ENCODE measurements at regions not wholly inside any gene's neighbourhood (a gene's known extent, or its start where the extent isn't known, plus 50 kb on each side); places are given as distances from the start of the nearest gene placed in this dataset.

DNA sequence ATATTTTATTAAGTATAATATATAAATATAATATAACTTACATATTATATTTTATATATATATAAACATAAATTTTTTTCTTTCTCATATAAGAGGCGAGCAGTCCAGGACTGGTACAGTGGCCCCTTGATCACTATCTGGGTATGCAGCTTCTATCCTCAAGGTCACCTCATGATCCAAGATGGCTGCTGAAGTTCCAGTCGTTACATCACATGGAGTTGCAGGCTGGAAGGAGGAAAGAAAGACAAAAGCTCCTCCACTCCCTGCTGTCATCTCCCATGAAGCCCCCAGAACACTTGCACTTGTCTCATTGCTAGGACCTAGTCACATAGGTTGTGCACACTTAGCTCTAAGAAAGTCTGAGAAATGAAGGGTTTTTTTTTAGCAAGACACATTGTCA lies 145.1 kb upstream of the SLC1A4 start:
- no peak for TF ChIP-seq POLR2A (IDR thresholded peaks at IDR 0.05)
- TF ChIP-seq, protein P1, sequence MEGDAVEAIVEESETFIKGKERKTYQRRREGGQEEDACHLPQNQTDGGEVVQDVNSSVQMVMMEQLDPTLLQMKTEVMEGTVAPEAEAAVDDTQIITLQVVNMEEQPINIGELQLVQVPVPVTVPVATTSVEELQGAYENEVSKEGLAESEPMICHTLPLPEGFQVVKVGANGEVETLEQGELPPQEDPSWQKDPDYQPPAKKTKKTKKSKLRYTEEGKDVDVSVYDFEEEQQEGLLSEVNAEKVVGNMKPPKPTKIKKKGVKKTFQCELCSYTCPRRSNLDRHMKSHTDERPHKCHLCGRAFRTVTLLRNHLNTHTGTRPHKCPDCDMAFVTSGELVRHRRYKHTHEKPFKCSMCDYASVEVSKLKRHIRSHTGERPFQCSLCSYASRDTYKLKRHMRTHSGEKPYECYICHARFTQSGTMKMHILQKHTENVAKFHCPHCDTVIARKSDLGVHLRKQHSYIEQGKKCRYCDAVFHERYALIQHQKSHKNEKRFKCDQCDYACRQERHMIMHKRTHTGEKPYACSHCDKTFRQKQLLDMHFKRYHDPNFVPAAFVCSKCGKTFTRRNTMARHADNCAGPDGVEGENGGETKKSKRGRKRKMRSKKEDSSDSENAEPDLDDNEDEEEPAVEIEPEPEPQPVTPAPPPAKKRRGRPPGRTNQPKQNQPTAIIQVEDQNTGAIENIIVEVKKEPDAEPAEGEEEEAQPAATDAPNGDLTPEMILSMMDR (IDR thresholded peaks at IDR 0.05): no peak
